ENCODE measurements at regions not wholly inside any gene's neighbourhood (a gene's known extent, or its start where the extent isn't known, plus 50 kb on each side); places are given as distances from the start of the nearest gene placed in this dataset.
"Not testable (repeated sequence)": the region's sequence is repeated elsewhere in the genome, so short reads cannot be mapped to it uniquely, and the experiment has no call there.

DNA sequence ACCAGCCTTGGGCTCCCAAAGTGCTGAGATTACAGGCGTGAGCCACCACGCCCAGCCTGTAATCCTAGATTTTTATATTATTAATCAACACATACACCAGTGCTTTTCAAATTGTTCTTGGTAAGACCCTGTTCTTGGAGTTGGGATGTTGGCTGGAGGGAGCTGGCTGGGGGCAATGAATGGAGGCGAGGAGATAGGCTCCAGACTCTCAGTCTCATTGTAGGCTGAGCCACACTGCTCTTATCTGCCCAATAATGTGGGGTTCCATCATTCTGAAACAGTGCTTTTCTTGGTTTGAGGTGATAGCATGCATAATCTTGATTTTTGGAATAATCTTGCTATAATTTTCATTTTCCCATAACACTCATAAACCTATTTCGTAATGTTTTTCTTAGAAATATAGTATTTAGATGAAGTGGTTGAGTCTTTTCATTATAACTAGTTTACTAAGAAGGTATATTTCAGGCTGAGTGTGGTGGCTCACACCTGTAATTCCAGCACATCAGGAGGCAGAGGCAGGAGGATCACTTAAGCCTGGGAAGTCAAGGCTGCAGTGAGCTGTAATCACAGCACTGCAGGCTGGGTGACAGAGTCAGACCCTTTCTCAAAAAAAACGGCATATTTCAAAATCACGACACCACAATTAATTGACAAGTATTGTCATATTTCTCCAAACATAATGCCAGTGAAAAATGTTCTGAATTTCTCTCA is 65.1 kb upstream of the LYZL2 start:
- Histone ChIP-seq H3K4me3 (ENCODE audit: low read length) (no peak overlapping the region), H3K27ac (ENCODE audit: low read length) (no peak overlapping the region), H3K36me3 (ENCODE audit: insufficient read depth, low read length) (no peaks in the 10 kb centered on the region), H3K79me2 (replicated peaks; ENCODE audit: insufficient read depth, low read length) (no peaks in the 10 kb centered on the region), H3K9ac (ENCODE audit: low read length) (no peak overlapping the region), H3K9me3 (ENCODE audit: low read length) (no peaks in the 10 kb centered on the region), H3K4me2 (ENCODE audit: low read length) (no peak overlapping the region), H2AFZ (ENCODE audit: low read depth, low read length) (no peak overlapping the region), H3K27me3 (ENCODE audit: insufficient read depth, low read depth, low read length) (no peaks in the 10 kb centered on the region), H3F3A (ENCODE audit: insufficient read depth, low read length, poor library complexity, severe bottlenecking) (no peaks in the 10 kb centered on the region), H3K9me2 (ENCODE audit: insufficient read depth, low read length) (no peaks in the 10 kb centered on the region), H4K20me1 (ENCODE audit: insufficient read depth) (no peaks in the 10 kb centered on the region)
- no peak for TF ChIP-seq POLR2AphosphoS5 (IDR thresholded peaks at IDR 0.05)

DNA sequence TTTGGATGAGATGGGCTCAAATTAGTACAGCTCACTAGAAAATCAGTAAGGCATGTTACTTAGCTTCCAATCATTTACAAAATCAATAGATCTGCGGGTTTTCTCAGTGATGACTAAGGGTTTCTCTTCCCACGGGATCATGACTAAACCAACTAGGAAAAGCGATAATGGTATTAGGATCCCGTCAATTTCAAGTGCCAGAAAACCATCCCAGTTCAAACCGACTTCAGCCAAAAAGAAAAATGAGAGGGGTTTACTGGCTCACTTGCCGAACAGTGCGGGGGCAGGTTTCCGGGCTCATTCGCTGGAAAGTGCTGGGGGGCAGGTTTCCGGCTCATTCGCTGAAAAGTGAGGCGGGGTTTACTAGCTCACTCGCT is 62.1 kb upstream of the LYZL2 start:
- Histone ChIP-seq H3K9me2 (ENCODE audit: insufficient read depth, low read length) (no peaks in the 10 kb centered on the region), H3K27ac (ENCODE audit: low read length) (no peak overlapping the region), H3K4me2 (ENCODE audit: low read length) (no peak overlapping the region), H3K9ac (ENCODE audit: low read length) (no peak overlapping the region), H2AFZ (ENCODE audit: low read depth, low read length) (no peak overlapping the region), H3K4me3 (ENCODE audit: low read length) (no peak overlapping the region), H4K20me1 (ENCODE audit: insufficient read depth) (no peaks in the 10 kb centered on the region), H3K27me3 (ENCODE audit: insufficient read depth, low read depth, low read length) (no peaks in the 10 kb centered on the region), H3K36me3 (ENCODE audit: insufficient read depth, low read length) (no peaks in the 10 kb centered on the region), H3K79me2 (replicated peaks; ENCODE audit: insufficient read depth, low read length) (no peaks in the 10 kb centered on the region), H3K9me3 (ENCODE audit: low read length) (no peaks in the 10 kb centered on the region), H3F3A (ENCODE audit: insufficient read depth, low read length, poor library complexity, severe bottlenecking) (no peaks in the 10 kb centered on the region)
- TF ChIP-seq MXI1 (conservative IDR thresholded peaks at IDR 0.05; ENCODE audit: poor library complexity, severe bottlenecking) (no peak), RAD21 (conservative IDR thresholded peaks at IDR 0.05) (no peak), EZH2 (IDR thresholded peaks at IDR 0.05; ENCODE audit: borderline replicate concordance, insufficient read depth, low read length, poor library complexity, severe bottlenecking) (no peak), EP300 (conservative IDR thresholded peaks at IDR 0.05; ENCODE audit: poor library complexity, severe bottlenecking) (no peak), TAF1 (IDR thresholded peaks at IDR 0.05; ENCODE audit: low read depth) (no peak), POLR2AphosphoS5 (IDR thresholded peaks at IDR 0.05) (no peak), SMC3 (conservative IDR thresholded peaks at IDR 0.05; ENCODE audit: poor library complexity) (no peak)
- TF ChIP-seq, protein P1, sequence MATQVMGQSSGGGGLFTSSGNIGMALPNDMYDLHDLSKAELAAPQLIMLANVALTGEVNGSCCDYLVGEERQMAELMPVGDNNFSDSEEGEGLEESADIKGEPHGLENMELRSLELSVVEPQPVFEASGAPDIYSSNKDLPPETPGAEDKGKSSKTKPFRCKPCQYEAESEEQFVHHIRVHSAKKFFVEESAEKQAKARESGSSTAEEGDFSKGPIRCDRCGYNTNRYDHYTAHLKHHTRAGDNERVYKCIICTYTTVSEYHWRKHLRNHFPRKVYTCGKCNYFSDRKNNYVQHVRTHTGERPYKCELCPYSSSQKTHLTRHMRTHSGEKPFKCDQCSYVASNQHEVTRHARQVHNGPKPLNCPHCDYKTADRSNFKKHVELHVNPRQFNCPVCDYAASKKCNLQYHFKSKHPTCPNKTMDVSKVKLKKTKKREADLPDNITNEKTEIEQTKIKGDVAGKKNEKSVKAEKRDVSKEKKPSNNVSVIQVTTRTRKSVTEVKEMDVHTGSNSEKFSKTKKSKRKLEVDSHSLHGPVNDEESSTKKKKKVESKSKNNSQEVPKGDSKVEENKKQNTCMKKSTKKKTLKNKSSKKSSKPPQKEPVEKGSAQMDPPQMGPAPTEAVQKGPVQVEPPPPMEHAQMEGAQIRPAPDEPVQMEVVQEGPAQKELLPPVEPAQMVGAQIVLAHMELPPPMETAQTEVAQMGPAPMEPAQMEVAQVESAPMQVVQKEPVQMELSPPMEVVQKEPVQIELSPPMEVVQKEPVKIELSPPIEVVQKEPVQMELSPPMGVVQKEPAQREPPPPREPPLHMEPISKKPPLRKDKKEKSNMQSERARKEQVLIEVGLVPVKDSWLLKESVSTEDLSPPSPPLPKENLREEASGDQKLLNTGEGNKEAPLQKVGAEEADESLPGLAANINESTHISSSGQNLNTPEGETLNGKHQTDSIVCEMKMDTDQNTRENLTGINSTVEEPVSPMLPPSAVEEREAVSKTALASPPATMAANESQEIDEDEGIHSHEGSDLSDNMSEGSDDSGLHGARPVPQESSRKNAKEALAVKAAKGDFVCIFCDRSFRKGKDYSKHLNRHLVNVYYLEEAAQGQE (IDR thresholded peaks at IDR 0.05; ENCODE audit: borderline replicate concordance) = no peak
- TF ChIP-seq, protein P2, sequence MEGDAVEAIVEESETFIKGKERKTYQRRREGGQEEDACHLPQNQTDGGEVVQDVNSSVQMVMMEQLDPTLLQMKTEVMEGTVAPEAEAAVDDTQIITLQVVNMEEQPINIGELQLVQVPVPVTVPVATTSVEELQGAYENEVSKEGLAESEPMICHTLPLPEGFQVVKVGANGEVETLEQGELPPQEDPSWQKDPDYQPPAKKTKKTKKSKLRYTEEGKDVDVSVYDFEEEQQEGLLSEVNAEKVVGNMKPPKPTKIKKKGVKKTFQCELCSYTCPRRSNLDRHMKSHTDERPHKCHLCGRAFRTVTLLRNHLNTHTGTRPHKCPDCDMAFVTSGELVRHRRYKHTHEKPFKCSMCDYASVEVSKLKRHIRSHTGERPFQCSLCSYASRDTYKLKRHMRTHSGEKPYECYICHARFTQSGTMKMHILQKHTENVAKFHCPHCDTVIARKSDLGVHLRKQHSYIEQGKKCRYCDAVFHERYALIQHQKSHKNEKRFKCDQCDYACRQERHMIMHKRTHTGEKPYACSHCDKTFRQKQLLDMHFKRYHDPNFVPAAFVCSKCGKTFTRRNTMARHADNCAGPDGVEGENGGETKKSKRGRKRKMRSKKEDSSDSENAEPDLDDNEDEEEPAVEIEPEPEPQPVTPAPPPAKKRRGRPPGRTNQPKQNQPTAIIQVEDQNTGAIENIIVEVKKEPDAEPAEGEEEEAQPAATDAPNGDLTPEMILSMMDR (IDR thresholded peaks at IDR 0.05; ENCODE audit: poor library complexity, severe bottlenecking) = no peak

DNA sequence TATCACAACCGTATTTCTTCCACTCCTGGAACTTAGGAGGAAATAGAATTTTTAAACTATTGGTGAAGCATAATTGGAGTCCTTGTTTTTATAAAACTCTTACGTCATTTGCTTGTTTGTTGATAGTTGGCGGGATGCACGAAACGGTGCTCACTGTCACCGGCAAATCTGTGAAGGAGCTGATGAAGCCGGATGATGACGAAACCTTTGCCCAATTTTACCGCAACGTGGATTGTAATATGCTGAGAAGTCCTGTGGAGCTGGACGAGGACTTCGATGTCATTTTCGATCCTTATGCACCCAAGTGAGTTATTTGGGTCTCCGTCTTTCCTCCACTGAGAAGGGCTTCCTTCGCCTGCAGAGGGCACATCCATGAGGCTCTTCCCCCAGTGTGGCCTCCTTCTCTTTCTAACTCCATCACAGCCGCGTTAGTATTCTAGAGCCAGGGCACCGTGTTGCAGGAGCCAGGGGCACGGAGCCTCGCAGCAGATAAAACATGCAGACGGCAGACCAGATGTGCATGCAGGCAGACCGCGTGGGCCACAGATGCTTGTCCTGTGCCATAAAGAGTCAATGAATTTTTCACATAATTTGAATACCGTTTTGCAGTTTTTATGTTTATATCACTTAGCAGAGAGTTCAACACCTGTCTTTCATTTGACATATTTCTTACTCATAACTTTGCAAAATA is 61.5 kb upstream of the LYZL2 start:
- not testable (repeated sequence) for H3K9me2 ChIP-seq (ENCODE audit: insufficient read depth, low read length); H3K4me2 ChIP-seq (ENCODE audit: low read length); H3K9ac ChIP-seq (ENCODE audit: low read length); H3K36me3 ChIP-seq (ENCODE audit: insufficient read depth, low read length); H3K79me2 ChIP-seq (replicated peaks; ENCODE audit: insufficient read depth, low read length); H3K27ac ChIP-seq (ENCODE audit: low read length); H3F3A ChIP-seq (ENCODE audit: insufficient read depth, low read length, poor library complexity, severe bottlenecking); H3K27me3 ChIP-seq (ENCODE audit: insufficient read depth, low read depth, low read length); H4K20me1 ChIP-seq (ENCODE audit: insufficient read depth); H3K4me3 ChIP-seq (ENCODE audit: low read length); H2AFZ ChIP-seq (ENCODE audit: low read depth, low read length); H3K9me3 ChIP-seq (ENCODE audit: low read length)
